Heart left ventricle (tissue), 16 donors: ENCODE measurements at regions not wholly inside any gene's neighbourhood (a gene's known extent, or its start where the extent isn't known, plus 50 kb on each side); places are given as distances from the start of the nearest gene placed in this dataset.

Source experiments
- ATAC-seq, 4 donors: fragments of 200-7000 bp; cut with Tn5 transposase; one replicate each; pipeline ENCODE4 v1.9.1; 2020 to 2022; ENCODE audit warnings: moderate library complexity in 4 of 4, mild to moderate bottlenecking in 3 of 4, moderate number of reproducible peaks in 1 of 4
- DNase-seq, 5 donors: peaks; one replicate each; pipeline ENCODE4 v3.0.0-alpha.2; 2020
- H3K27ac ChIP-seq, 12 donors: fragments of 200-600 bp; sonication (generic) in 4 of 12; one replicate each; pipeline versions ENCODE4 v1.5.0 to v1.8.0; 2016 to 2022; ENCODE audit warnings: mild to moderate bottlenecking in 2 of 12
- H3K27me3 ChIP-seq, 9 donors: fragments of 200-600 bp; sonication (generic) in 2 of 9; one replicate each; pipeline versions ENCODE4 v1.5.1 to v1.8.0; 2016 to 2022; ENCODE audit warnings: mild to moderate bottlenecking in 3 of 9
- H3K36me3 ChIP-seq, 9 donors: fragments of 200-600 bp; sonication (generic) in 2 of 9; one replicate each; pipeline versions ENCODE4 v1.5.0 to v1.8.0; 2018 to 2022; ENCODE audit warnings: mild to moderate bottlenecking in 2 of 9
- H3K4me1 ChIP-seq, 12 donors: fragments of 200-600 bp; sonication (generic) in 4 of 12; one replicate each; pipeline versions ENCODE4 v1.5.0 to v1.8.0; 2016 to 2022; ENCODE audit warnings: mild to moderate bottlenecking in 3 of 12
- H3K4me3 ChIP-seq, 12 donors: fragments of 200-600 bp; sonication (generic) in 4 of 12; one replicate each; pipeline versions ENCODE4 v1.5.0 to v1.8.0; 2017 to 2022; ENCODE audit warnings: mild to moderate bottlenecking in 9 of 12, moderate library complexity in 4 of 12
- H3K9me3 ChIP-seq, 12 donors: fragments of 200-600 bp; sonication (generic) in 4 of 12; one replicate each; pipeline versions ENCODE4 v1.5.0 to v1.8.0; 2016 to 2022; ENCODE audit warnings: mild to moderate bottlenecking in 1 of 12
- CTCF ChIP-seq, 12 donors: fragments of 200-600 bp; sonication (generic) in 4 of 12; IDR thresholded peaks; one replicate each; pipeline versions ENCODE4 v1.5.0 to v1.8.0; 2018 to 2022; ENCODE audit warnings: antibody characterized with exemption in 12 of 12, mild to moderate bottlenecking in 5 of 12
- POLR2A ChIP-seq, 2 donors: fragments of 450-650 bp; IDR thresholded peaks; one replicate each; pipeline ENCODE4 v1.6.1; 2017; ENCODE audit warnings: antibody characterized with exemption in 2 of 2, mild to moderate bottlenecking in 2 of 2, moderate library complexity in 2 of 2
- WGBS, 4 donors: extraction: QIAGEN DNeasy Blood & Tissue Kit in 2 of 4; methylation state at CpG; one replicate each; pipeline versions ENCODE4 v1.1.5 to v1.1.7; 2013 to 2018; 5-methylcytosine and 5-hydroxymethylcytosine counted together
- intact Hi-C, 10 donors: fragments of 100-400 bp; cut with DNase I; formaldehyde crosslinking; loops; one replicate each; pipeline versions ENCODE4 v1.11.1 to v1.14.2; 2022
- donor health status: ischemic (EF 13 %, LVEDD 7.1; RV severe dilation, severe dysfunction).
- donor health status: healthy with polysubstance abuse.
- donor health status: DM: no; HTN: yes; CAD: no.
- donor health status: DM: no; HTN: no; CAD: no.
- donor health status: ischemic (EF 25% LVEDD 6.9; RV normal size, moderate dysfunction).
- donor health status: ischemic (EF 25% LVEDD 5.7; RV mildly dilated, moderate dysfunction).
- donor health status: healthy.
- donor health status: DM: yes; HTN: yes; CAD: no.
- donor health status: ischemic (EF 35%, LVEDD 5.7; RV mildly dilated, moderate dysfunction).
- donor health status: nonischemic (EF 11% LVEDD 7.7; RV severe dilation, severe dysfunction).
- donor health status: DM: yes; HTN: yes; CAD: no.
- donor health status: PGD.
- donor health status: ischemic (EF 29% LVEDD 5.4; RV normal size, mild dysfunction).
- donor health status: nonischemic (EF 23%, LVEDD 6.1; RV moderate dilation, normal function).

DNA sequence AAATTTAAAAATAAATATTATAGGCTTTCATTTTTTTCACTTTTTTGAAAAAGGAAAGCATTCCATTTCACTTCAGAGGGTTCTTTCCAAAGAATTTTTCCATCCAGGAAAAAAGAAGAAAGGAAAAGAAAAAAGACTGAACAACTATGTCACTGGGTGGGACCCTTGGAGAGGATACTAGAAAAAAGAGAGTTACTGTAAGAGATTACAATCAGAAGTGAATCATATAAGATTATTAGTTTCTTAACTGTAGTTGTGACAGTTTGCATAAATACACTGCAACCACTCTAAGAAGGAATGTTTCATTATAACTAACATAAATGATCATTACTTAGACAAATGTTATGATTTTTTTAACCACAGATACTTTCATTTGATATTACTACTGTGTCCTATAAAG, 87.8 kb downstream of the KLF12 start:
- ATAC-seq, result no peak
- peaks cover 0 to 40% (median 20%) of the 10 kb centered on the region in 12 donors for H3K4me1 ChIP-seq
- no peaks in the 10 kb centered on the region for H3K36me3 ChIP-seq
- no peak overlapping the region for H3K27ac ChIP-seq
- TF ChIP-seq CTCF (IDR thresholded peaks at IDR 0.05) (no peak), POLR2A (IDR thresholded peaks at IDR 0.05) (no peak)
- no peaks in the 10 kb centered on the region for H3K27me3 ChIP-seq
- no peaks in the 10 kb centered on the region for H3K9me3 ChIP-seq
- H3K4me3 ChIP-seq, result no peak overlapping the region
- no peak for DNase-seq
- intact Hi-C loops, result no loop called here

GRCh38 chr13:74045583-74045982, 88.6 kb downstream of the KLF12 start:
- DNase-seq (no peak), ATAC-seq (peak in 2 of 4 donors; percentile 32 to 50)
- H3K36me3 ChIP-seq, result no peaks in the 10 kb centered on the region
- no peak overlapping the region for H3K4me3 ChIP-seq
- TF ChIP-seq POLR2A (IDR thresholded peaks at IDR 0.05), result no peak
- no peak for TF ChIP-seq CTCF (IDR thresholded peaks at IDR 0.05)
- H3K27ac ChIP-seq, result no peak overlapping the region
- intact Hi-C loops, result no loop called here
- H3K9me3 ChIP-seq, result no peaks in the 10 kb centered on the region
- 91 to 95% (median 95%) methylated on average over 6 of the region's 6 CpGs for WGBS, 4 donors
- no peaks in the 10 kb centered on the region for H3K27me3 ChIP-seq
- peaks cover 0 to 48% (median 26%) of the 10 kb centered on the region in 12 donors for H3K4me1 ChIP-seq

DNA sequence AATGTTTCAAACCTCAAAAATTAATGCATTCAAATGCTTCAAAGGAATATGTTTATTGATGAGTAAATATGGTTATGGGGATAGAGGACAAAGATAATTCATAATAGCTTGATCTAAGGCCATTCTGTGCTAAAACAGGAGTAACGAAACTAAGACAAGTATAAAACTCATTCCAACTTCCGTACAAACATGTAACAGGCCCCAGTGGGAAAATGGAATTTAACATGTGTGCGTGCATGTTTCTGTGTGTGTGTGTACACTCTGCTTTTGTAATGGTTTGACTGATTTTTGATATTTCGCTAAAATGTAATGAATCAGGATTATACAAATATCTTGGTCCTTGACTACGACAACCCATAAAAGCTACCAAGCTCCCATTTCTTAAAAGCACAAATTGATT, 91.0 kb downstream of the KLF12 start:
- intact Hi-C loops, result no loop called here
- WGBS, 4 donors, result 64 to 77% (median 70%) methylated on average over 5 of the region's 5 CpGs
- H3K9me3 ChIP-seq, result no peaks in the 10 kb centered on the region
- H3K36me3 ChIP-seq, result no peaks in the 10 kb centered on the region
- no peak for TF ChIP-seq POLR2A (IDR thresholded peaks at IDR 0.05)
- no peak for TF ChIP-seq CTCF (IDR thresholded peaks at IDR 0.05)
- no peak overlapping the region for H3K4me3 ChIP-seq
- ATAC-seq (no peak), DNase-seq (no peak)
- H3K27me3 ChIP-seq, result no peaks in the 10 kb centered on the region
- peaks cover 0 to 45% (median 28%) of the 10 kb centered on the region in 12 donors for H3K4me1 ChIP-seq
- no peak overlapping the region for H3K27ac ChIP-seq

DNA sequence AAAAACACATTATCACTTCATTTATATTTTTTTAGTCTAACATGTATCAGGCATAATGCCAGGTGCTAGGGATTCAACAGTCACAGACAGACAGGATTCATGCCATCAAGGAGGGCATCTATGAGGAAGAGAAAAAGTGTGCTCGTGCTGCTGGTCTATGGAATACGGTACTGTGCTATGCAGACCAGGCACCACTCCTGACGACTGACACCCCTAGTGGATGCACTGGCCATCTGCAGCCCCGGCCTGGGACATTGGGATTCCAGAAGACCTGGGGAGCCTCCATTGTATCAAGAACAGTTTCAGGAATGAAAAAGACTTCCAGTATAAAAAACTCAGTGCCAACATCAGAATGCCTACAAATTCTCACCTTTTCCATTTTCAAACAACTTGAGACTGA, 94.0 kb downstream of the KLF12 start:
- Histone ChIP-seq H3K27ac (no peak overlapping the region), H3K27me3 (no peaks in the 10 kb centered on the region), H3K4me1 (peaks cover 0 to 27% (median 16%) of the 10 kb centered on the region in 12 donors), H3K4me3 (no peak overlapping the region), H3K36me3 (no peaks in the 10 kb centered on the region), H3K9me3 (no peaks in the 10 kb centered on the region)
- WGBS, 4 donors, result 22 to 53% (median 43%) methylated on average over 4 of the region's 4 CpGs
- ATAC-seq, result peak; percentile 64 to 92 (median 84)
- TF ChIP-seq POLR2A (IDR thresholded peaks at IDR 0.05) (no peak), CTCF (IDR thresholded peaks at IDR 0.05) (peak; percentile 37 to 73 (median 54))
- intact Hi-C loops, result no loop called here
- DNase-seq, result peak in 4 of 5 donors; percentile 37 to 70 (median 59)
